Omental fat pad (tissue), 3 donors: ENCODE measurements at regions not wholly inside any gene's neighbourhood (a gene's known extent, or its start where the extent isn't known, plus 50 kb on each side); places are given as distances from the start of the nearest gene placed in this dataset.

Experiments
- ATAC-seq: fragments of 150-250 bp; one replicate; pipeline ENCODE4 v1.9.1; 2016; ENCODE audit warnings: mild to moderate bottlenecking, moderate library complexity; ENCODE audit not compliant: low FRiP score
- DNase-seq: peaks from one replicate; pipeline ENCODE4 v3.0.0-alpha.2; 2019; ENCODE audit warnings: low spot score
- CTCF ChIP-seq, 3 donors: fragments of 450-650 bp; IDR thresholded peaks; one replicate each; pipeline ENCODE4 v1.5.1; 2016 to 2017; ENCODE audit warnings: antibody characterized with exemption in 3 of 3, mild to moderate bottlenecking in 3 of 3, moderate library complexity in 2 of 3

- ATAC-seq = no peak
- TF ChIP-seq CTCF (IDR thresholded peaks at IDR 0.05) = no peak
- DNase-seq = no peak
These were observed 76.9 kb upstream of the HIF1A start for GRCh38 chr14:61618448-61618847.

GRCh38 chr14:61619494-61619893, 75.8 kb upstream of the HIF1A start:
- TF ChIP-seq CTCF (IDR thresholded peaks at IDR 0.05) = no peak
- no peak for DNase-seq
- no peak for ATAC-seq

- no peak for TF ChIP-seq CTCF (IDR thresholded peaks at IDR 0.05)
- peak; percentile 50 for DNase-seq
- ATAC-seq = peak; percentile 92
These were observed 75.0 kb upstream of the HIF1A start for GRCh38 chr14:61620130-61620946.

GRCh38 chr14:61621444-61621843, 73.9 kb upstream of the HIF1A start:
- TF ChIP-seq CTCF (IDR thresholded peaks at IDR 0.05) = no peak
- ATAC-seq (no peak), DNase-seq (no peak)

GRCh38 chr14:61622051-61622450, 73.3 kb upstream of the HIF1A start:
- no peak for TF ChIP-seq CTCF (IDR thresholded peaks at IDR 0.05)
- ATAC-seq = no peak
- DNase-seq = no peak

GRCh38 chr14:61623927-61624326, 71.4 kb upstream of the HIF1A start:
- ATAC-seq = no peak
- DNase-seq = no peak
- TF ChIP-seq CTCF (IDR thresholded peaks at IDR 0.05) = no peak

GRCh38 chr14:61625165-61625564, 70.1 kb upstream of the HIF1A start:
- no peak for TF ChIP-seq CTCF (IDR thresholded peaks at IDR 0.05)
- ATAC-seq = no peak
- no peak for DNase-seq
